ENCODE measurements at regions not wholly inside any gene's neighbourhood (a gene's known extent, or its start where the extent isn't known, plus 50 kb on each side); places are given as distances from the start of the nearest gene placed in this dataset.

DNA sequence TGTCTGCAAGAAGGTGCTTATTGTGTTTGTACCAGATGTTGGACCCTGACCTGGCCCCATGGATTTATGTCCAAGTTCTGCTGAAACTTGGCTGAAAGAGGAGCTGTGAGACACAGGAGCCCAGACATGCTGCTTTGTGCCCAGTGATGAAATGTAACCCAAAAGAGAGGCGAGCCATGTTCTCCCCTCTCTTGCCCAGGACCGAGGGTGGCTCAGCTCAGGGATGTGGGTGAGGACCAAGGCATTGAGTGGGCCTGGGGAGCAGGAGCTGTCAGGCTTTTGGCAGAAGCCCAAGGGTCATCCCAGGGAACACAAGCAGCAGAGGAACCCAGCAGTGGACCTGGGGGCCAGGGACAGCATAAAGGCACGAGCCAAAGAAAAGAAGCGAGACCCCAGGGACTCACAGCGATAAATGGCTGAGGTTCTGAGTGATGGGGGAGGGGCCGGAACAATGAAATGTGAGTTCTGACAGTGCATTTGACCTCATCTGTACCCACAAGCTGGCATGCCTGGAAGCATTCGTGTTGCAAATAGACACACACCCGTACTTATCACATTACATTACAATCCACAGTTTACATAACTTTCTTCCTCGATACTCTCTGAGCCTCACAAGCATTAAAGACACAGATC, 363.4 kb upstream of the JARID2 start:
- H3K4me3 ChIP-seq (ENCODE audit: low read depth, low read length): no peak overlapping the region
- TF ChIP-seq CTCF (IDR thresholded peaks at IDR 0.05; ENCODE audit: low read depth, low read length): no peak

- TF ChIP-seq CTCF (IDR thresholded peaks at IDR 0.05; ENCODE audit: low read depth, low read length): no peak
- no peak overlapping the region for H3K4me3 ChIP-seq (ENCODE audit: low read depth, low read length)
These were observed 361.9 kb upstream of the JARID2 start for GRCh38 chr6:14883921-14884320.

- no peak for TF ChIP-seq CTCF (IDR thresholded peaks at IDR 0.05; ENCODE audit: low read depth, low read length)
- H3K4me3 ChIP-seq (ENCODE audit: low read depth, low read length): no peak overlapping the region
These were observed 360.4 kb upstream of the JARID2 start for GRCh38 chr6:14885498-14885897.

GRCh38 chr6:14887181-14887580, 358.7 kb upstream of the JARID2 start:
- no peak for TF ChIP-seq CTCF (IDR thresholded peaks at IDR 0.05; ENCODE audit: low read depth, low read length)
- no peak overlapping the region for H3K4me3 ChIP-seq (ENCODE audit: low read depth, low read length)

DNA sequence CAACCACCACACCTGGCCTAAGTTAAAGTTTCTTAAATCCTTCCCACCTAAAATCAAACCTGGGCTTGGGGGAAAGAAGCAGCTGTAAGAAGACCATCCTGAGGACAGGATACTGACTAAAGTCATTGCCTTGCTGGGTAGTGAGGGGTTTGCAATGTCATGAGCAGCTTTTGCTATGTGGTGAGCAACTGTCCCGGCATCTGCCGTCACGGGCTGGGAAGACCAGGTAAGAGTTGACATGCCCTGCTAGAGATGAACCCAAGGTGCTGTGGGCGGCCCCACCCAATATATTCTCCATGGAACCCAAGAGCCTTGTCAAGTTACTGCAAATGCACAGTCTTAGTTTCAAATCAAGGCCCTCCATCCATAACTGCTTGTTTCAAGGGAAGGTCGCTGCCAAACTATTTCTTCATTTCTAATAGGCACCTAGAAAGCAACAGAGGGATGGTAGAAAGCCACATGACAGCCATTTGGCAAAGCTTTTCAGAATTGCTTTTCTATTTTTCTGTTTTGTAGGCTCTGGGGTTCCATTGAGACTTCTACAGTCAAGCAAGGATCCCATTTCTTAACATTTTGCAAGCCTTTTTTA, 357.8 kb upstream of the JARID2 start:
- H3K4me3 ChIP-seq (ENCODE audit: low read depth, low read length): no peak overlapping the region
- TF ChIP-seq CTCF (IDR thresholded peaks at IDR 0.05; ENCODE audit: low read depth, low read length): no peak

- no peak for TF ChIP-seq CTCF (IDR thresholded peaks at IDR 0.05; ENCODE audit: low read depth, low read length)
- no peak overlapping the region for H3K4me3 ChIP-seq (ENCODE audit: low read depth, low read length)
These were observed 357.3 kb upstream of the JARID2 start for GRCh38 chr6:14888575-14889000.

GRCh38 chr6:14889188-14889587, 356.7 kb upstream of the JARID2 start:
- TF ChIP-seq CTCF (IDR thresholded peaks at IDR 0.05; ENCODE audit: low read depth, low read length): no peak
- H3K4me3 ChIP-seq (ENCODE audit: low read depth, low read length): no peak overlapping the region

Measured in WI38 (cell line).